ENCODE measurements at regions not wholly inside any gene's neighbourhood (a gene's known extent, or its start where the extent isn't known, plus 50 kb on each side); places are given as distances from the start of the nearest gene placed in this dataset.

DNA sequence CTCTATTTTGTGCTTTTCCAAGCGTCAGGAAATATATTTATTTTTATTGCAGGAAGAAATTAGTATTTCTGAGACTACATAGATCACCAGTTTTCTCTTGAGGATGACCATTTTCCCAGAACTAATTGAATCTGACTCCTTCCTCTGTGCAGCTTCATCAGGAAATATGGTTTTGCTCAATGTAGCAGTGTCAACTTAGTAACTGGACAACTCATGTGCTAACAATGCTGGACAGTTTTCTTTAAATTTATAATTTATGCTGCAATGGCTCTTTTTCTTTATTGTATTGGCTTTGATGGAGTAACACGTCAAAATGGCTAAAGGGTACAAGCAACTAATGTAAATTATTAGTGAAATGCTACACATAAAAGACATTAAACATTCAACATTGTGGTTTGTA, 531.5 kb downstream of the ANKRD50 start:
- H3K27me3 ChIP-seq, result no peaks in the 10 kb centered on the region
- FAIRE-seq (no peak), DNase-seq (no peak), ATAC-seq (no peak)
- TF ChIP-seq, protein P1, sequence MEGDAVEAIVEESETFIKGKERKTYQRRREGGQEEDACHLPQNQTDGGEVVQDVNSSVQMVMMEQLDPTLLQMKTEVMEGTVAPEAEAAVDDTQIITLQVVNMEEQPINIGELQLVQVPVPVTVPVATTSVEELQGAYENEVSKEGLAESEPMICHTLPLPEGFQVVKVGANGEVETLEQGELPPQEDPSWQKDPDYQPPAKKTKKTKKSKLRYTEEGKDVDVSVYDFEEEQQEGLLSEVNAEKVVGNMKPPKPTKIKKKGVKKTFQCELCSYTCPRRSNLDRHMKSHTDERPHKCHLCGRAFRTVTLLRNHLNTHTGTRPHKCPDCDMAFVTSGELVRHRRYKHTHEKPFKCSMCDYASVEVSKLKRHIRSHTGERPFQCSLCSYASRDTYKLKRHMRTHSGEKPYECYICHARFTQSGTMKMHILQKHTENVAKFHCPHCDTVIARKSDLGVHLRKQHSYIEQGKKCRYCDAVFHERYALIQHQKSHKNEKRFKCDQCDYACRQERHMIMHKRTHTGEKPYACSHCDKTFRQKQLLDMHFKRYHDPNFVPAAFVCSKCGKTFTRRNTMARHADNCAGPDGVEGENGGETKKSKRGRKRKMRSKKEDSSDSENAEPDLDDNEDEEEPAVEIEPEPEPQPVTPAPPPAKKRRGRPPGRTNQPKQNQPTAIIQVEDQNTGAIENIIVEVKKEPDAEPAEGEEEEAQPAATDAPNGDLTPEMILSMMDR (IDR thresholded peaks at IDR 0.05), result no peak
- H3K4me3 ChIP-seq, result no peak overlapping the region
- H3K27ac ChIP-seq, result no peak overlapping the region
- no peaks in the 10 kb centered on the region for H3K4me1 ChIP-seq
- 53 to 74% methylated on average over 2 of the region's 2 CpGs for WGBS, 2 donors
- H3K9me3 ChIP-seq, result no peaks in the 10 kb centered on the region
- intact Hi-C loops (cut with DNase I), result no loop called here
- H3K36me3 ChIP-seq, result no peaks in the 10 kb centered on the region

DNA sequence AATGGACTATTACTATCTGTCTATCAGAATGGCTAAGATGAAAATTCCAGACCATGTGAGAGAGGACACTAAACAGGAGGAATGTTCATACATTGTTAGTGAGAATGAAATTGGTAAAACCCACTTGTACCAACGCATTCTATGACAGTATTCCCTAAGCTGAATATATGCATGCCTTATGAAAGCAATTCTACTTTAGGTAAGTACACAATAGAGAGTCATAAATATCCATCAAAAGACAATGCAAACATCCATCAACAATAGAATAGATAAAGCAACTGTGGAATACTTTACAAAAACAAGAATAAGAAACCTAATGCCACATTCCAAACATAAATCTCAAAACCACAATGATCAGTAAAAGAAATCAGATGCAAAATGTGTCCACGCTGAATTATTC, 529.3 kb downstream of the ANKRD50 start:
- TF ChIP-seq, protein P1 (IDR thresholded peaks at IDR 0.05), result no peak
- H3K9me3 ChIP-seq, result no peaks in the 10 kb centered on the region
- H3K4me3 ChIP-seq, result no peak overlapping the region
- 81 to 83% methylated on average over 2 of the region's 2 CpGs for WGBS, 2 donors
- FAIRE-seq, result no peak
- H3K27me3 ChIP-seq, result no peaks in the 10 kb centered on the region
- intact Hi-C loops (cut with DNase I), result no loop called here
- no peaks in the 10 kb centered on the region for H3K4me1 ChIP-seq
- no peak overlapping the region for H3K27ac ChIP-seq
- ATAC-seq, result no peak
- DNase-seq, result no peak
- no peaks in the 10 kb centered on the region for H3K36me3 ChIP-seq

DNA sequence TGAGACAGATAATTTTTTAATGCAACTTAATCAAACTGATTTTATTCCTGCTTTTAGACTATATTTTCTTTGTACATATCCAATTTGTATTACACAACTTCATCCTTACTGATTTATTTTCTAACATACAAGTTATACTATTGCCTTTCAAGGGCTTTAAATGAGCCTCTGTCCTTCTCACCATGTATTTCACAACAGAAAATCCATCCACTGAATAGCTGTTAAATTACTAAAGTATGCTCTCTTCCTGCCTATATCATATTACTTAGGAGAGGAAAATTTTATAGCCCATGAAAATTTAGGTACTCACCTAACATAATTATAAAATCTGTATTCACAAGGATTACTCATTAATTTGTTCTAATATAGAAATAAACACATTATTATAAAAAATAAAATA, 528.6 kb downstream of the ANKRD50 start:
- Histone ChIP-seq H3K27ac (no peak overlapping the region), H3K27me3 (no peaks in the 10 kb centered on the region), H3K4me3 (no peak overlapping the region), H3K9me3 (no peaks in the 10 kb centered on the region), H3K4me1 (no peaks in the 10 kb centered on the region), H3K36me3 (no peaks in the 10 kb centered on the region)
- TF ChIP-seq, protein P1 (IDR thresholded peaks at IDR 0.05), result no peak
- ATAC-seq, result no peak
- no peak for FAIRE-seq
- intact Hi-C loops (cut with DNase I), result no loop called here
- DNase-seq, result no peak

DNA sequence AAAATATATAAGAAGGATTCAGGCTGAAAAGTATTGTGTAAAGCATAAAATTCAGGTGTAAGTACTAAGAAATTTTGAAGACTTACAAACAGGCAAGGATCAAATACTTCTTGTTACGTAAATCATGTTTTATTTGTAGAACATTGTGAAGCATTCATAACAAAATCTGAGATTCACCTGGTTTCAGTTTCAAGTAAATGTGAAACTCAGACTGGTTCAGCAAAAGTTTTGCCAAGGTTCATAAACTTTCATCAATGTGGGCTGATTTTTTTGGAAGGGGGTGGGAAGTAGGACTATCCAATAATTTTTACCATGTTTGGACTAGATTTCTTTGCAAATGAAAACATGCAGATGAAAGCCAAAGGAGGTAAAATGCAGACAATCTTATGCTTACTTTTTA, 527.7 kb downstream of the ANKRD50 start:
- H3K27ac ChIP-seq, result no peak overlapping the region
- FAIRE-seq (no peak), DNase-seq (no peak), ATAC-seq (no peak)
- no peak overlapping the region for H3K4me3 ChIP-seq
- TF ChIP-seq, protein P1 (IDR thresholded peaks at IDR 0.05), result no peak
- no peaks in the 10 kb centered on the region for H3K4me1 ChIP-seq
- H3K9me3 ChIP-seq, result no peaks in the 10 kb centered on the region
- H3K36me3 ChIP-seq, result no peaks in the 10 kb centered on the region
- intact Hi-C loops (cut with DNase I), result no loop called here
- H3K27me3 ChIP-seq, result no peaks in the 10 kb centered on the region
- WGBS, 2 donors, result 96 to 97% methylated on average over 1 of the region's 1 CpG

DNA sequence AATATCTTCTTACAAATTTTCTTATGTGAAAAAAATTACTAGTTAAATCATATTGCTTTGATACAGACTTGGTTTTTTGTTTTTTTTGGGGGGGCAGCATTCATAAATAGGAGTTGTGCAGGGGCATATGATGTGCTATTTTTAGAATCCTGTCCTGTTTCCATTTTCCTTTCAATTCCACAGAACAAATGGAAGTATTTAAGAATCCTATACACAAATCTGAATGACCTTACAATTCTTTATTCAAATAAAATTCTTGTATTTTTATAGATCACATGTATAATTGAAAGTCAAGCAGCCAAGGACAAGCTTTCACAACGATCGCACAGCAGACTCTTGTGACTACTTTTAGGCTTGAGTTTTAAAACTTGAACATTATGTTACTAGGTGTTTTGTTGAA, 523.9 kb downstream of the ANKRD50 start:
- intact Hi-C loops (cut with DNase I), result no loop called here
- Histone ChIP-seq H3K4me1 (no peaks in the 10 kb centered on the region), H3K4me3 (no peak overlapping the region), H3K27me3 (no peaks in the 10 kb centered on the region), H3K9me3 (no peaks in the 10 kb centered on the region), H3K27ac (no peak overlapping the region), H3K36me3 (no peaks in the 10 kb centered on the region)
- WGBS, 2 donors, result 57 to 82% methylated on average over 2 of the region's 2 CpGs
- TF ChIP-seq, protein P1 (IDR thresholded peaks at IDR 0.05), result no peak
- DNase-seq (no peak), FAIRE-seq (no peak), ATAC-seq (no peak)

All from pancreas (tissue), 10 donors.